ENCODE measurements at regions not wholly inside any gene's neighbourhood (a gene's known extent, or its start where the extent isn't known, plus 50 kb on each side); places are given as distances from the start of the nearest gene placed in this dataset.
A peak's percentile ranks its signal among the peaks of the same experiment; 100 is the strongest.

- no peak for DNase-seq
Measured at GRCh38 chr3:35946854-35947515, 307.7 kb downstream of the ARPP21 start.

- DNase-seq: no peak
Measured at GRCh38 chr3:35950021-35950420, 310.7 kb downstream of the ARPP21 start.

- no peak for DNase-seq
Measured at GRCh38 chr3:35954413-35954812, 315.1 kb downstream of the ARPP21 start.

- DNase-seq: peak; percentile 42 to 74 (median 49)
Measured at GRCh38 chr3:35965908-35966307, 326.6 kb downstream of the ARPP21 start.

- DNase-seq: no peak
Measured at GRCh38 chr3:35966629-35967464, 327.5 kb downstream of the ARPP21 start.

- no peak for DNase-seq
Measured at GRCh38 chr3:35968043-35968622, 328.8 kb downstream of the ARPP21 start.

GRCh38 chr3:35969406-35969805 lies 330.1 kb downstream of the ARPP21 start:
- DNase-seq: peak in 1 of 3 donors; percentile 21

- DNase-seq: no peak
Measured at GRCh38 chr3:35970793-35971192, 331.5 kb downstream of the ARPP21 start.

- DNase-seq: no peak
Measured at GRCh38 chr3:35971686-35972085, 332.4 kb downstream of the ARPP21 start.

- no peak for DNase-seq
Measured at GRCh38 chr3:35974872-35975271, 335.5 kb downstream of the ARPP21 start.

- DNase-seq: peak in 2 of 3 donors; percentile 16 to 35
Measured at GRCh38 chr3:35986161-35986560, 346.8 kb downstream of the ARPP21 start.

GRCh38 chr3:35987386-35987785 lies 348.1 kb downstream of the ARPP21 start:
- no peak for DNase-seq

GRCh38 chr3:35992041-35992440 lies 352.7 kb downstream of the ARPP21 start:
- peak in 2 of 3 donors; percentile 8 to 40 for DNase-seq

- DNase-seq: no peak
Measured at GRCh38 chr3:36011791-36012190, 368.5 kb upstream of the STAC start.

GRCh38 chr3:36013425-36013824 lies 366.9 kb upstream of the STAC start:
- DNase-seq: no peak

- DNase-seq: no peak
Measured at GRCh38 chr3:36025232-36025631, 355.1 kb upstream of the STAC start.

- DNase-seq: no peak
Measured at GRCh38 chr3:36032180-36033047, 347.9 kb upstream of the STAC start.

GRCh38 chr3:36058404-36059030 lies 321.8 kb upstream of the STAC start:
- no peak for DNase-seq

- DNase-seq: no peak
Measured at GRCh38 chr3:36060950-36061349, 319.4 kb upstream of the STAC start.

GRCh38 chr3:36063992-36064391 lies 316.3 kb upstream of the STAC start:
- DNase-seq: no peak

- no peak for DNase-seq
Measured at GRCh38 chr3:36065321-36065720, 315.0 kb upstream of the STAC start.
